TTC549 (cell line): ENCODE measurements at regions not wholly inside any gene's neighbourhood (a gene's known extent, or its start where the extent isn't known, plus 50 kb on each side); places are given as distances from the start of the nearest gene placed in this dataset.

ENCODE experiments used
- FAIRE-seq: peaks from 2 replicates; lab custom pipeline; 2012; peaks lifted over from hg19 to GRCh38; lab: Jason Lieb, UNC

- FAIRE-seq: no peak
Measured at GRCh38 chr6:163730246-163731210, 316.0 kb downstream of the QKI start.

- no peak for FAIRE-seq
Measured at GRCh38 chr6:163729127-163729872, 314.8 kb downstream of the QKI start.

- no peak for FAIRE-seq
Measured at GRCh38 chr6:163728442-163729126, 314.1 kb downstream of the QKI start.

GRCh38 chr6:163726037-163726695, 311.6 kb downstream of the QKI start:
- no peak for FAIRE-seq

- FAIRE-seq: no peak
Measured at GRCh38 chr6:163725008-163725941, 310.8 kb downstream of the QKI start.

GRCh38 chr6:163724196-163724595, 309.7 kb downstream of the QKI start:
- FAIRE-seq: no peak

GRCh38 chr6:163723759-163724158, 309.2 kb downstream of the QKI start:
- FAIRE-seq: no peak

- FAIRE-seq: no peak
Measured at GRCh38 chr6:163721922-163722692, 307.6 kb downstream of the QKI start.

- no peak for FAIRE-seq
Measured at GRCh38 chr6:163721435-163721834, 306.9 kb downstream of the QKI start.

- FAIRE-seq: no peak
Measured at GRCh38 chr6:163720460-163721235, 306.1 kb downstream of the QKI start.

GRCh38 chr6:163720005-163720404, 305.5 kb downstream of the QKI start:
- no peak for FAIRE-seq

- FAIRE-seq: no peak
Measured at GRCh38 chr6:163719028-163719742, 304.7 kb downstream of the QKI start.

GRCh38 chr6:163718537-163718936, 304.0 kb downstream of the QKI start:
- FAIRE-seq: no peak

GRCh38 chr6:163717106-163717764, 302.7 kb downstream of the QKI start:
- no peak for FAIRE-seq

- no peak for FAIRE-seq
Measured at GRCh38 chr6:163716690-163717089, 302.2 kb downstream of the QKI start.

GRCh38 chr6:163715846-163716245, 301.3 kb downstream of the QKI start:
- FAIRE-seq: no peak

- FAIRE-seq: no peak
Measured at GRCh38 chr6:163714179-163714578, 299.7 kb downstream of the QKI start.

- FAIRE-seq: no peak
Measured at GRCh38 chr6:163712981-163713380, 298.5 kb downstream of the QKI start.
